K562 (cell line): ENCODE measurements at regions not wholly inside any gene's neighbourhood (a gene's known extent, or its start where the extent isn't known, plus 50 kb on each side); places are given as distances from the start of the nearest gene placed in this dataset.
"Not testable (repeated sequence)": the region's sequence is repeated elsewhere in the genome, so short reads cannot be mapped to it uniquely, and the experiment has no call there.

Experiments
- ATAC-seq: fragments of 200-7000 bp; cut with Tn5 transposase; 3 replicates; pipeline ENCODE4 v1.9.1; 2020; ENCODE audit warnings: moderate library complexity
- BruUV-seq: library from RNA; stranded (reverse); fragments of 400-500 nt; replicated peaks from 2 replicates; lab custom pipeline; 2021; lab: Mats Ljungman, UMichigan
- CTCF ChIA-PET: fragments of 300-600 bp; formaldehyde crosslinking; extraction: SDS; loops from one replicate; lab custom pipeline; 2021; ENCODE audit warnings: low intra/inter-chr PET ratio; lab: Yijun Ruan, JAX
- POLR2A ChIA-PET: fragments of 300-600, 350-650 bp; sonication (Branson Sonifier 250); formaldehyde crosslinking; extraction: SDS; loops from one replicate; lab custom pipeline; 2021; ENCODE audit warnings: antibody characterized with exemption, inconsistent platforms; lab: Yijun Ruan, JAX
- DNase-seq, 4 experiments: peaks; one replicate each; pipeline versions ENCODE4 v3.0.0 to v3.0.0-alpha.2; 2011 to 2018; ENCODE audit warnings: low spot score in 3 of 4, mixed read lengths in 3 of 4; ENCODE audit errors: extremely low read depth in 1 of 4
- FAIRE-seq: peaks from 2 replicates; lab custom pipeline; 2011; peaks lifted over from hg19 to GRCh38; lab: Jason Lieb, UNC
- H2AFZ ChIP-seq: 2 replicates; pipeline ENCODE4 v1.6.0; 2011; ENCODE audit warnings: low read depth, low read length, control low read depth, inconsistent platforms
- H3K27ac ChIP-seq: fragments of 200-600 bp; 3 replicates; pipeline ENCODE4 v1.8.0; 2011; ENCODE audit warnings: low read depth, mild to moderate bottlenecking, control low read depth, inconsistent platforms, low read length, moderate library complexity, mixed read lengths; ENCODE audit errors: extremely low read depth
- H3K27me3 ChIP-seq, 2 experiments: fragments of 300-600 bp in 1 of 2; 2 replicates in 1 of 2; 3 replicates in 1 of 2; pipeline versions ENCODE4 v1.6.0 to v1.8.0; 2011; ENCODE audit warnings: inconsistent platforms in 2 of 2, low read length in 2 of 2, mild to moderate bottlenecking in 1 of 2, mixed read lengths in 1 of 2, moderate library complexity in 1 of 2; ENCODE audit not compliant: control insufficient read depth in 2 of 2, insufficient read depth in 2 of 2
- H3K36me3 ChIP-seq: fragments of 300-600 bp; 3 replicates; pipeline ENCODE4 v1.8.0; 2011; ENCODE audit warnings: mild to moderate bottlenecking, low read length, inconsistent platforms; ENCODE audit not compliant: control insufficient read depth, insufficient read depth
- H3K4me1 ChIP-seq, 2 experiments: fragments of 200-600 bp in 1 of 2; replicated peaks in 1 of 2; 2 replicates in 1 of 2; 3 replicates in 1 of 2; pipeline versions ENCODE4 v1.5.1 to v1.8.0; 2011; ENCODE audit warnings: inconsistent platforms in 2 of 2, low read length in 2 of 2, mild to moderate bottlenecking in 1 of 2, mixed read lengths in 1 of 2, moderate library complexity in 1 of 2; ENCODE audit not compliant: control insufficient read depth in 2 of 2, insufficient read depth in 2 of 2
- H3K4me2 ChIP-seq: 2 replicates; pipeline ENCODE4 v1.6.1; 2011; ENCODE audit warnings: low read length, control low read depth, inconsistent platforms, mixed read lengths; ENCODE audit not compliant: insufficient read depth
- H3K4me3 ChIP-seq: fragments of 200-600 bp; sonication (generic), shearing (Covaris generic); 2 replicates; pipeline ENCODE4 v1.5.1; 2016; ENCODE audit warnings: control low read depth, inconsistent platforms
- H3K79me2 ChIP-seq: fragments of 200-600 bp; 3 replicates; pipeline ENCODE4 v1.8.0; 2011; ENCODE audit warnings: low read length, inconsistent platforms; ENCODE audit not compliant: control insufficient read depth, insufficient read depth
- H3K9ac ChIP-seq, 2 experiments: 2 replicates each; pipeline versions ENCODE4 v1.6.0 to v1.6.1; 2011; ENCODE audit warnings: low read depth in 2 of 2, low read length in 2 of 2, control low read depth in 1 of 2, inconsistent platforms in 1 of 2, mild to moderate bottlenecking in 1 of 2, mixed read lengths in 1 of 2; ENCODE audit not compliant: insufficient read depth in 1 of 2
- H3K9me1 ChIP-seq: one replicate; pipeline ENCODE4 v1.6.0; 2011; ENCODE audit warnings: inconsistent platforms, mild to moderate bottlenecking, low read length, moderate library complexity; ENCODE audit not compliant: control insufficient read depth, insufficient read depth
- H3K9me3 ChIP-seq: replicated peaks from 2 replicates; pipeline ENCODE4 v1.5.1; 2011; ENCODE audit warnings: low read depth, low read length, inconsistent platforms; ENCODE audit not compliant: control insufficient read depth, insufficient read depth
- H4K20me1 ChIP-seq: replicated peaks from 2 replicates; pipeline ENCODE4 v1.6.1; 2011; ENCODE audit warnings: low read length, inconsistent platforms, mixed read lengths; ENCODE audit not compliant: control insufficient read depth, insufficient read depth
- ARHGAP35 ChIP-seq: fragments of 450-650 bp; IDR thresholded peaks from 2 replicates; pipeline ENCODE4 v1.6.1; 2018; ENCODE audit not compliant: partially characterized antibody
- E2F8 ChIP-seq: fragments of 450-650 bp; IDR thresholded peaks from 2 replicates; pipeline ENCODE4 v1.7.1; 2018; ENCODE audit warnings: mild to moderate bottlenecking, low read depth; ENCODE audit not compliant: partially characterized antibody
- HBP1 ChIP-seq: fragments of 450-650 bp; formaldehyde crosslinking; IDR thresholded peaks from 2 replicates; pipeline ENCODE4 v1.4.0; 2022; ENCODE audit warnings: missing genetic modification characterization
- POLR2A ChIP-seq: fragments of 450-650 bp; conservative IDR thresholded peaks from 2 replicates; pipeline ENCODE4 v1.6.1; 2016
- POLR2B ChIP-seq: fragments of 450-650 bp; IDR thresholded peaks from 2 replicates; pipeline ENCODE4 v1.6.1; 2018; ENCODE audit warnings: low read depth; ENCODE audit not compliant: partially characterized antibody
- STAT5A ChIP-seq: IDR thresholded peaks from 2 replicates; pipeline ENCODE4 v1.6.1; 2012; ENCODE audit warnings: low read length, inconsistent platforms, borderline replicate concordance
- SUPT5H ChIP-seq: fragments of 450-650 bp; IDR thresholded peaks from 2 replicates; pipeline ENCODE4 v1.6.1; 2016
- TARDBP ChIP-seq: fragments of 450-650 bp; IDR thresholded peaks from 2 replicates; pipeline ENCODE4 v1.6.1; 2016
- THRB ChIP-seq: fragments of 450-650 bp; formaldehyde crosslinking; conservative IDR thresholded peaks from 2 replicates; pipeline ENCODE4 v1.4.0; 2022; ENCODE audit warnings: mild to moderate bottlenecking, missing genetic modification characterization
- ZNF512 ChIP-seq: IDR thresholded peaks from 2 replicates; pipeline ENCODE4 v1.6.1; 2016; ENCODE audit warnings: missing genetic modification characterization, missing compliant biosample characterization
- WGBS: fragments of 100-300 bp; shearing (Covaris generic); methylation state at CpG from one replicate; pipeline ENCODE4 v1.1.6; 2016; ENCODE audit warnings: low coverage, mixed read lengths; ENCODE audit not compliant: insufficient coverage; ENCODE audit errors: missing lambda C conversion rate; 5-methylcytosine and 5-hydroxymethylcytosine counted together
- in situ Hi-C: fragments of 300-500 bp; cut with MboI; formaldehyde crosslinking; loops from 4 replicates; pipeline ENCODE4 v1.15.0; 2018; ENCODE audit warnings: inconsistent platforms, mixed read lengths
- intact Hi-C: fragments of 100-400 bp; cut with micrococcal nuclease; formaldehyde crosslinking; loops from 2 replicates; pipeline ENCODE4 v1.14.2; 2022

GRCh38 chr1:224011751-224012150 lies 102.2 kb upstream of the FBXO28 start:
- H3K9ac ChIP-seq, H2AFZ ChIP-seq, POLR2A ChIA-PET, CTCF ChIA-PET, H4K20me1 ChIP-seq, H3K4me2 ChIP-seq, H3K27me3 ChIP-seq, H3K4me3 ChIP-seq, H3K27ac ChIP-seq, BruUV-seq, H3K4me1 ChIP-seq, DNase-seq, ATAC-seq, H3K36me3 ChIP-seq, H3K79me2 ChIP-seq, intact Hi-C loops, in situ Hi-C loops, H3K9me1 ChIP-seq, FAIRE-seq: not testable (repeated sequence)
- peaks cover 27% of the 10 kb centered on the region for H3K9me3 ChIP-seq
- 92% methylated on average over 7 of the region's 7 CpGs for WGBS
- TF ChIP-seq TARDBP, result peak; percentile 47; the same call in 1 of the 2 replicates
- TF ChIP-seq STAT5A, result peak; percentile 57; the same call in 1 of the 2 replicates

GRCh38 chr1:224011153-224011552 lies 102.8 kb upstream of the FBXO28 start:
- not testable (repeated sequence) for DNase-seq, H3K4me3 ChIP-seq
- POLR2A ChIA-PET, result interaction anchor here (1.1 kb wide), 1 partner anchor 305 kb away, joined by 3 read pairs; no protein-coding TSS in a partner anchor
- TF ChIP-seq POLR2B (peak; percentile 66), THRB (CRISPR knock-in tag) (0 out of 2 replicates have a peak, but pooled peaks have one; percentile 32), HBP1 (CRISPR knock-in tag) (peak; percentile 28; the same call in 1 of the 2 replicates), SUPT5H (peak; percentile 63), POLR2A (peak; percentile 63), ARHGAP35 (peak; percentile 27), E2F8 (peak; percentile 28), ZNF512 (tag) (0 out of 2 replicates have a peak, but pooled peaks have one; percentile 39)
- TF ChIP-seq, all 486 proteins: peak for 8; not testable (repeated sequence) for 478
- intact Hi-C loops, H3K27ac ChIP-seq, H3K9ac ChIP-seq, H3K36me3 ChIP-seq, H3K79me2 ChIP-seq, ATAC-seq, CTCF ChIA-PET, H3K9me1 ChIP-seq, FAIRE-seq, H3K4me2 ChIP-seq, BruUV-seq, H2AFZ ChIP-seq, in situ Hi-C loops, H4K20me1 ChIP-seq, H3K4me1 ChIP-seq, H3K27me3 ChIP-seq: not testable (repeated sequence)
- WGBS, result 97% methylated on average over 6 of the region's 7 CpGs
- H3K9me3 ChIP-seq, result peaks cover 27% of the 10 kb centered on the region
